T-helper 17 cell (primary cell): ENCODE measurements at regions not wholly inside any gene's neighbourhood (a gene's known extent, or its start where the extent isn't known, plus 50 kb on each side); places are given as distances from the start of the nearest gene placed in this dataset.

Source experiments
- ATAC-seq: fragments of 150-1000 bp; cut with Tn5 transposase; 2 replicates; pipeline ENCODE4 v1.10.0; 2021; ENCODE audit warnings: mild to moderate bottlenecking, moderate library complexity
- DNase-seq, 3 donors: peaks; one replicate each; pipeline versions ENCODE4 v3.0.0 to v3.0.0-alpha.2; 2020 to 2021
- H3K9me3 ChIP-seq: one replicate; pipeline ENCODE4 v1.7.0; 2013; ENCODE audit warnings: low read length, mild to moderate bottlenecking; ENCODE audit not compliant: control insufficient read depth, poor library complexity, severe bottlenecking
- H3K27ac Mint-ChIP-seq: one replicate; pipeline ENCODE4 v1.8.0; 2022; ENCODE audit warnings: mild to moderate bottlenecking, moderate library complexity, mixed read lengths
- H3K27me3 Mint-ChIP-seq: one replicate; pipeline ENCODE4 v1.8.0; 2022; ENCODE audit warnings: mixed read lengths
- H3K36me3 Mint-ChIP-seq: one replicate; pipeline ENCODE4 v1.8.0; 2022; ENCODE audit warnings: low read depth, mixed read lengths
- H3K4me1 Mint-ChIP-seq: one replicate; pipeline ENCODE4 v1.8.0; 2022; ENCODE audit warnings: mild to moderate bottlenecking, mixed read lengths
- H3K4me3 Mint-ChIP-seq: one replicate; pipeline ENCODE4 v1.8.0; 2022; ENCODE audit warnings: mild to moderate bottlenecking, moderate library complexity, mixed read lengths

DNA sequence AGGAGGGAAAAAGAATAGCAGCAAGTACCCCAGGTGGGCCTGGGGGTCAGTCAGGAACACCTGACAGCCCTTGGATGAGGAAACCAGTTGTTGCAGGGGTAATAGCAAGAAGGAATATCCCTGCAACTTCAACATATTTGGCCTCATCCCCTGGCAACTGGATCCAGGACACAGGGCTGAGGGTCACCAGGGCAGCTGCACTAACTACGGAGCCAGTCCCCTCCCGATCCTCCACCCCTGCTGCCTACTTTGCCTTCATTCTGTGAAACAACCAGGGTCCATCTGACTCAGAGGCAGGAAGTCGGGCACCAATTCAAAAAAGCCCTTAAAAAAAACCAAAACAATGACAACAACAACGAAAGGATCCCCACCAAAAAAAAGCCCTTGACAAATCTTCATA lies 52.9 kb downstream of the FRMPD3 start:
- DNase-seq, result no peak
- H3K9me3 ChIP-seq, result no peaks in the 10 kb centered on the region
- Mint-ChIP-seq H3K27ac (no peak overlapping the region), H3K36me3 (no peaks in the 10 kb centered on the region), H3K4me3 (no peak overlapping the region), H3K4me1 (no peaks in the 10 kb centered on the region), H3K27me3 (peaks cover 42% of the 10 kb centered on the region)
- no peak for ATAC-seq

DNA sequence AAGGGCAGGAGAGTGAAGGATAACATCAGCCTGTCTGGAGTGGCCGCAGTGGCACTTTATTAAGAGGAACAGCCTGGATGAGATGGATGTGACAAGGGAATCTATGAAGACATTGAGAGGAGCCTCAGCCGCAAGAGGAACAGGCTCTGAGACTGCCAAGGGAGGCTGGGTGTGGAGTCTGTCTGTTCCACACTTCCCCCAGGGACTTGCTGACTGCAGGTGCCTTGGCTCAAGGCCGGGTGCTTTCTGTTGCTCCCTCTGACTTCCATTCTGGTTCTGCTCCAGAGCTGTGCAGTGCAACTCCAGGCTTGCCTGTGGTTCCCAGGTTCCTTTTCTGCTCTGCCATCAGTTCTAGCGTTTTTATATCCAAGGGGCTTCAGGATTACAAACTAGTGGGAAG lies 54.6 kb downstream of the FRMPD3 start:
- H3K27ac Mint-ChIP-seq, result no peak overlapping the region
- H3K27me3 Mint-ChIP-seq, result peaks cover 40% of the 10 kb centered on the region
- no peak for ATAC-seq
- no peaks in the 10 kb centered on the region for H3K9me3 ChIP-seq
- no peaks in the 10 kb centered on the region for H3K36me3 Mint-ChIP-seq
- no peak overlapping the region for H3K4me3 Mint-ChIP-seq
- no peaks in the 10 kb centered on the region for H3K4me1 Mint-ChIP-seq
- no peak for DNase-seq

DNA sequence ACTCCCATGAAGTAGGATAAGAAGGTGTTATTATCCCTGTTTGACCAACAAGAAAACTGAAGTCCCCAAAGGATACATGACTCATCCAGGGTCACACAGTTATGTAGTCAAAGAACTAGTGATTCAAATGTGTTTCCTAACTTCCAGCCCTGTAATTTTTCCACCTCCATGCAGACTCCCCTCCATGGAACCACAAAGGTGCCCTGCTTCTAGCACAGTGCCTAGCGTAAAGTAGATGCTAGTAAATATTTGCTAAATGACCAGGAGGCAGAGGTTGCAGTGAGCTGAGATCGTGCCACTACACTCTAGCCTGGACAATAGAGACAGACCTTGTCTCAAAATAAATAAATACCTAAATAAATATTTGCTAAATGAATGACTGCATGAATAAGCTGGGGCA lies 55.8 kb downstream of the FRMPD3 start:
- no peak for DNase-seq
- no peak for ATAC-seq
- Mint-ChIP-seq H3K27me3 (peaks cover 46% of the 10 kb centered on the region), H3K36me3 (no peaks in the 10 kb centered on the region), H3K27ac (no peak overlapping the region), H3K4me1 (no peaks in the 10 kb centered on the region), H3K4me3 (no peak overlapping the region)
- no peaks in the 10 kb centered on the region for H3K9me3 ChIP-seq

DNA sequence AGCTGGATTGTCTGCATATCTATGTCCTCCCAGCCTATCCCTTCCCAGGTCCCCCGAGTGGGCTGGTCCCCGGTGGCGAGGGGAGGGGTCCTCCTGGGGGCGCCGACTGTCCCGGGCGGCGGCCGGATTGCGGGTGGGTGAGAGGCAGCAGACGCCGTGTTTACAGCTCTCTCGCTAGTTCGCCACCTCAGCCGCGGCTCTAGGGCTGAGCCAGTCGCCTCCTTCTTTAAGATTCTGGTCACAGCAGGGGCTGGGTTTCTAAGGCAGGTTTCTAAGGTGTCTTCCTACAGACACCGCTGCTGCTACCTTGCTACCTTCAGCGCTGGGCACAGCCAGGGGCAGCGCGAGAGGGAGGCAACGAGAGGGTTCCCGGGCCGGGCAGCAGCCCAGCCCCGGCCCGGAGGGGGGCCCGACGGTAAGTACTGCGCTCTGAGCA lies 57.2 kb downstream of the FRMPD3 start:
- H3K4me1 Mint-ChIP-seq, result no peaks in the 10 kb centered on the region
- no peak for ATAC-seq

DNA sequence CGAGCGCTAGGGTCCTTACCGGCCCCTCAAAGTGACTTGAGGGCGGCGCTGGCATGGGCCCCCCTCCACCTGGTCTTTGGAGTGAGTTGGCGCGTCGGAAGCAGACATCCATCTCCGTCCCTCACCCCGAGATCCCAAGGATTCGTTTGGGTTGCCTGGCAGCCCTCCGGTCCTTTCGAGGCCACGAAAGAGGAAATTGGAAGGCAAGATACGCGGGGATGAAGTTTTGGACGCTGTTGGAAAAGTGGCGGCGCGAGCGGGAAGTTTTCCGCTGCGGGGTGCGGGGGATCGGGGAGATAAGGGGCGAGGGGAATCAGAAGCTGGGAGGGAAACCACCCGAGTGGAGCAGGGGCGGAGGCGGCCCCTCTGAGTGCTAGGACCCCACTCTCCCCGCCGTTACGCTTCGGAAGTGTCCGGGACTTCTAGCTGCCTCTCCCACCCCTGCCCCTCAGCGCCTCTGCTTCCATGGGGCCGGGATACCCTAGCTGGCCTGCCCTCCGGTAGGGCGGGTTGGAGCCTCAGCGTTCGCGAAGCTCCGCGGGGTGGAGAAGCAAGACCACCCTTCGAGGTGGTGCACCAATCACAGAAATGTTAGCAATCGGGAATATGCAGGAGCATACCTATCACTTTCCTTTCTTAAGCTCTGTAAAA lies 57.8 kb downstream of the FRMPD3 start:
- Mint-ChIP-seq H3K27ac (no peak overlapping the region), H3K4me1 (no peaks in the 10 kb centered on the region), H3K36me3 (no peaks in the 10 kb centered on the region), H3K4me3 (peak overlapping the region; percentile 66), H3K27me3 (peaks cover 41% of the 10 kb centered on the region)
- ATAC-seq (no peak), DNase-seq (no peak)
- H3K9me3 ChIP-seq, result no peaks in the 10 kb centered on the region

More for the DNA sequence above, 57.2 kb downstream of the FRMPD3 start:
- no peaks in the 10 kb centered on the region for H3K9me3 ChIP-seq
- H3K36me3 Mint-ChIP-seq, result no peaks in the 10 kb centered on the region
- DNase-seq, result no peak
- H3K4me3 Mint-ChIP-seq, result no peak overlapping the region
- peaks cover 46% of the 10 kb centered on the region for H3K27me3 Mint-ChIP-seq
- no peak overlapping the region for H3K27ac Mint-ChIP-seq

DNA sequence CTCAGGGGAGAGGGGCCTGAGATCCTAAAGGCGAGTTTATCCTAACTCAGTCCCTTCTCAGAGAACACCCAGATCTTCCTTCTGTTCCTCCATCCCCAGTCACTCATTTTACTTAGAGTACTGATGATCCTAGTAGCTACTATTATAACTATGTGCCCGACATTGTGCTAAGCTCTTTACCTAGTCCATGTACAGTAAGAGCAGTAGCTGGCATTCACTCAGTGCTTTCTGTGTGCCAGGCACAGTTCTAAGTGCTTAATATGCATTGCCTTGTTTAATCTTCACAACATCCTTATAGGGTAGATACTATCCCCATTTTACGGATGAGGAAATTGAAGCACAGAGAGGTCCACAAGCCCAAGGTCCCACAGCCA lies 58.3 kb downstream of the FRMPD3 start:
- Mint-ChIP-seq H3K27ac (no peak overlapping the region), H3K4me1 (no peaks in the 10 kb centered on the region), H3K4me3 (no peak overlapping the region), H3K36me3 (peaks cover 3% of the 10 kb centered on the region), H3K27me3 (peaks cover 38% of the 10 kb centered on the region)
- no peaks in the 10 kb centered on the region for H3K9me3 ChIP-seq
- ATAC-seq, result no peak
- DNase-seq, result no peak

DNA sequence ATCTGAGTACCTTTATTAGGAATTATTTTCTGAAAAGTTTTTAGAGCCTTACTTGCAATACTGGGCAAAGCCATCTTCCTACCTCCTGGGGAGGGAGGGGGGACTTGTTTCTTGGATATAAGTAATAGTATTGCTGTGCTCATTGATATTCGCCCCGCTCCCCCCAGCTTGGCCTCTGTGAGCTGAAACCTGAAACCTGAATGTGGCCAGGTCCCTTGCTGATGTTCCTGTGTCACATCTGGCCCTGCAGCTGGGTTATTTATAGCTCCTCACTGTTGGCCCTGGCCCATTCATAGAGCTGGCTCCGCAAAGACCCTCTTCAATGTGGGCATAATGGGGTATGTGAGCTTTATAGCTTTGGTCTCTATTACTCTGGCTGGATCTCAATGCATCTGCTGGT lies 59.5 kb downstream of the FRMPD3 start:
- Mint-ChIP-seq H3K27ac (no peak overlapping the region), H3K4me3 (no peak overlapping the region), H3K27me3 (peaks cover 32% of the 10 kb centered on the region), H3K36me3 (peaks cover 3% of the 10 kb centered on the region), H3K4me1 (no peaks in the 10 kb centered on the region)
- no peaks in the 10 kb centered on the region for H3K9me3 ChIP-seq
- no peak for ATAC-seq
- no peak for DNase-seq

DNA sequence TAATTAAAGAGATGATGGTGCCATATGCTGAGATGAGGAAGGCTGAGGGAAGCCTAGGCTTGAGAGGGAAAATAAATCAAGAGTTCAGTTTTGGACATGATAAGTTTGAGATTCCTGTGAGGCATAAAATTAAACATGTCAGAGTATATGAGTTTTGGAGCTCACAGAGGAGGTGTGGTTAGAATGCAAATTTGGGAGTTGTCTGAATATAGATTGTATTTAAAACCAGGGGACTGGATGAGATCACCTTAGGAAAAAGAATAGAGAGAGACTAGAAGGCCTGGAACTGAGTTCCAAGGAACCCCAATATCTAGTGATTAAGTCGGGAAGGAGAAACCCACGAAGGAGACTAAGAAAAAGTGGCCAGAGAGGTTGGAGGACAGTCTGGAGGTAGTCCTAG lies 65.5 kb downstream of the FRMPD3 start:
- no peak overlapping the region for H3K27ac Mint-ChIP-seq
- H3K36me3 Mint-ChIP-seq, result peaks cover 10% of the 10 kb centered on the region
- H3K4me3 Mint-ChIP-seq, result no peak overlapping the region
- no peaks in the 10 kb centered on the region for H3K9me3 ChIP-seq
- ATAC-seq (no peak), DNase-seq (no peak)
- peaks cover 14% of the 10 kb centered on the region for H3K27me3 Mint-ChIP-seq
- no peaks in the 10 kb centered on the region for H3K4me1 Mint-ChIP-seq

DNA sequence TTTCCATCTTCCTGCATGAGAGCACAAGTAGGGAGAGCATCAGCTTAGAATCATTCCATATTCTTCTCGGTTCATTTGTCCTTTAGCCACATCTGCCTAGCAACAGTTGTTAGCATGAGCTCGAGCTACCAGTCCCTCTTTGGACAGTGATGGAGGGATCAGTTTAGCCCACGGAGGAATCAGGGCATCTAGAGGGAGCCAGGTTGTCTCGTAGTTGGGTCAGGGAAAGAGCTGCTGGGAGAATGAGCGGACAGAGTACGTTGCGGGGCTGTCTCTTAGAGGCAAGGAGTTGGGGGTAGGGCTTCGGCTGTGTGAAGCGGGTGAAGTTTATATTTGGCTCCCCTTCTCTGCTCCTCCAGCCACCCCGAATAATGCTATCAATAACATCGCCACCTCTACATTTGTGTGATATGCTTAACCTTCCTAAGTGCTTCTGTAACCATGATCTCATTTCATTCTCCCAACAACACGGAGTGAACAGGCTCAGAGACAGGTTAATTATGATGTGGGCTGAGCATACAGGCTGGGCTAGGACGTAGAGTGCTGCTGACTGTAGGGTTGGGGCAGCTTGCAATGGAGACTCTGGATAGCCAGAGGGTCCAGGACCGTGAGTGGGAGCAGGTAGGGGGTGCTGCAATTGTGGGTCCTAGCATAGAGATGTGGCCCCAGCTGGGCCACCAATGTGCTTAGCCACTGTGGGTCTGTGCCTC lies 72.6 kb downstream of the FRMPD3 start:
- H3K27ac Mint-ChIP-seq, result no peak overlapping the region

DNA sequence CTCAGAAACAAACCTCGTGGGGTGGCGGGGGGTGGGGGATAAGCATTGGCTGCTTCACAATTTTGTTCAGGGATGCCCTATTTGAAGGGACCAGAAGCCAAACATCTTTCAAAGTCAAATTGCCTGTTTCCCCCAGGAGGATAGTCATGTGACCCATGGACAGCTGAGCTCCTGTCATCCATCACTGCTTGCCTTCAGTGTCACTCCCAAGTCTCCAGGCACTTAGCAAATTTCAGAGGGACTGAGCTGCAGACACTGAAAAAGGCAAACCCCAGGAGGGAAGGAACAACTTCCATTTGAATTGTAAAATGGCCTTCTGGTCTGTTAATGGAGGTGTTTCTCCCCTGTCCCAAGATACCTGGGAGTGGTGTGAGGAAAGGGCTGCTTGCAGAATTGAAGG lies 73.4 kb downstream of the FRMPD3 start:
- ATAC-seq (no peak), DNase-seq (no peak)
- Mint-ChIP-seq H3K36me3 (peaks cover 4% of the 10 kb centered on the region), H3K4me3 (no peak overlapping the region), H3K27me3 (peaks cover 19% of the 10 kb centered on the region), H3K27ac (no peak overlapping the region), H3K4me1 (no peaks in the 10 kb centered on the region)
- no peaks in the 10 kb centered on the region for H3K9me3 ChIP-seq

More for the DNA sequence above, 72.6 kb downstream of the FRMPD3 start:
- Mint-ChIP-seq H3K36me3 (peaks cover 5% of the 10 kb centered on the region), H3K4me1 (no peaks in the 10 kb centered on the region), H3K27me3 (peaks cover 21% of the 10 kb centered on the region), H3K4me3 (no peak overlapping the region)
- H3K9me3 ChIP-seq, result no peaks in the 10 kb centered on the region
- DNase-seq (no peak), ATAC-seq (no peak)

DNA sequence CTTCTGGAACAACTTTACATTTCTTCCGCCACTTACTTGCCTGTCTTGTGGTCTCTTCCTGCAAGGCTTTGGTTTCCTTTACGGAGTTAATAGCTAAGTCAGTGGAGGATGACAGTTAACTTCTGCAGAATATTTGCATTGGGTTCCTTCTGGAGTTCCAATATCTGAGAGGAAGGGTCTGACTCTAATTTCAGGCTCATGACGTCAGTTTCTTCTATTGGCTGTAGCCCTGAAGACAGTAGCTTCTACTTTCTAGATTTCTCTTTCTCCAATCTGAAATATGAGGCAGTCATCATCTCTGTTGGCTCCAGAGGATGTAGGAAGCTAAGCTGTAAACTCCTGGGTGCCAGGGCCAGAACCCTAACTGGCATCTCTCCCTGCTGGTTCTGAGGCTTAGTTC lies 76.7 kb downstream of the FRMPD3 start:
- Mint-ChIP-seq H3K4me3 (no peak overlapping the region), H3K27me3 (peaks cover 7% of the 10 kb centered on the region), H3K4me1 (no peaks in the 10 kb centered on the region), H3K27ac (no peak overlapping the region), H3K36me3 (no peaks in the 10 kb centered on the region)
- no peaks in the 10 kb centered on the region for H3K9me3 ChIP-seq
- DNase-seq, result no peak
- ATAC-seq, result no peak

DNA sequence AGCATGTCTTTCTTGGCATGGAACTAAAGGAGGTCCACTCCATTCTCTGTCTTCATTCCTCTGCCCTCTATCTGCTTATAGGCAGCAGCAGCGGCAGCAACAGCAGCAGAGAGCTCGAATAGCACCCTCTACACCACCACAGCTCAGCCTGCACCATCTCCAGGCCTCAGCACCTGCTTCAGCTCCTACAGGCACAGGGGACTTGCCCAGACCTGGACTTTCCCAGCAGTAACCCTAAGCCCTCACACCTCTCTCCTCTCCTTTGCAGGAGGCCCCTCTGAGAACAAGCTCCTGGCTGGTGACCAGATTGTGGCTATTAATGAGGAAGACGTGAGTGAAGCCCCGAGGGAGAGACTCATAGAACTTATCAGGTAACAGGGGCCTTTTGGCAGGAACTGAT lies 80.7 kb downstream of the FRMPD3 start:
- peaks cover 26% of the 10 kb centered on the region for H3K27me3 Mint-ChIP-seq
- DNase-seq, result no peak
- H3K9me3 ChIP-seq, result no peaks in the 10 kb centered on the region
- H3K4me1 Mint-ChIP-seq, result no peaks in the 10 kb centered on the region
- peaks cover 4% of the 10 kb centered on the region for H3K36me3 Mint-ChIP-seq
- no peak overlapping the region for H3K4me3 Mint-ChIP-seq
- H3K27ac Mint-ChIP-seq, result no peak overlapping the region
- no peak for ATAC-seq

DNA sequence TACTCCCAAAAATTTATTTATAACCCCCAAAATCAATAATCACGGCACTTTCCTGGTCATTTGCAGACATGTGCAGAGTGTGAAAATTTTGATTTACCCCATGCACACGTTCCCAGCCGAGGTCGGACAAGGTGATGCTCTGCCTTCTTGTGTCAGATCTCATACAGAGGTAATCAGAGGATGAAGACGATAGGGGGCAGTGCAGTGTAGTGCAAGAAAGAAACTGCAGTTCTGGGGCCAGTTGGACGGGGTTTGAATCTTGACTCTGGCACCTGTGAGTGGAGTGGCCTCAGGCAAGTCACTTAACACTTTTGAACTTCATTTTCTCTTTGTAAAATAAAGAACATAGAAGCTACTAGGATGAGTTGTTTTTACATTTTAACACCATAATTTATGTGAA lies 88.4 kb downstream of the FRMPD3 start:
- peaks cover 6% of the 10 kb centered on the region for H3K36me3 Mint-ChIP-seq
- no peak overlapping the region for H3K4me3 Mint-ChIP-seq
- H3K9me3 ChIP-seq, result no peaks in the 10 kb centered on the region
- ATAC-seq, result peak; percentile 57
- peaks cover 23% of the 10 kb centered on the region for H3K27me3 Mint-ChIP-seq
- peaks cover 3% of the 10 kb centered on the region for H3K4me1 Mint-ChIP-seq
- no peak overlapping the region for H3K27ac Mint-ChIP-seq
- peak in 1 of 3 donors; percentile 4 for DNase-seq

DNA sequence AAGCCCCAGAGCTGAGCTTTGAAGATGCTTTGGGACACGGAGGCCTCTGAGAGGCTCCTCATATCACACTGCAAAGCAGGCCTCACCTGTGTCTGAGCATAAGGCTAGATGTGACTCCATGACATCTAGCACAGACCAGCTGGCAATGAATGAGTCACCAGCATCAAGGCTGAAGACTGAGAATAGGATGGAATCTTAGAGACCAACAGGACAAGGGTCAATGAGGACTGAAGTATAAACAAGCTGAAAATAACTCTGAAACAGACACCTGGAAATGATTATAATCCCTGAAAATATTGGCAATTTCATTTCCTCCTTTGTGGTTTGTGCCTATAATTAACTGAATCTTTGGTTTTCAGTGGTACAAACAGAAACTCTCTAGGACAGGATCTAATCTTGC lies 87.1 kb upstream of the PRPS1 start:
- ATAC-seq, result no peak
- DNase-seq, result no peak
- Mint-ChIP-seq H3K36me3 (peaks cover 3% of the 10 kb centered on the region), H3K27ac (no peak overlapping the region), H3K4me3 (no peak overlapping the region), H3K27me3 (peaks cover 7% of the 10 kb centered on the region), H3K4me1 (peaks cover 3% of the 10 kb centered on the region)
- no peaks in the 10 kb centered on the region for H3K9me3 ChIP-seq
